ENCODE measurements at regions not wholly inside any gene's neighbourhood (a gene's known extent, or its start where the extent isn't known, plus 50 kb on each side); places are given as distances from the start of the nearest gene placed in this dataset.
A peak's percentile ranks its signal among the peaks of the same experiment; 100 is the strongest.

DNA sequence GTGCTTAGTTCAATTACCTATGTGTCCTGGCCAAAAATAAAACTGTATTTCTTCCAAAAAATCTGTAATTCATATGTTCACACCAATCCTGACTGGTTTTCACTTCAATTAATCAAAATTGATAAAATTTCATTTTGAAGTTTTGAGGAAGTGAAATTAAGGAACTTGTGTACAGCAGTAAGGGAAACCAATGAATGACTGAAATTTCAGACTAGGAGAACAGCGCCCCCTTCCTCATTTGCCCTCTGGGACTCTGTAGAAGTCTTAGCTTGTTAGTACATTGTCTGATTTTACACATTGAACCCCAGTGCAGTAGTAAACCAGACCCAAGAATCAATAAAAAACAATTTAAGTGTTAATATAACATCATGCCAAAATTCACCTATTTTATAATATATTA, 495.3 kb upstream of the AGTR1 start:
- no peak for TF ChIP-seq EZH2 (IDR thresholded peaks at IDR 0.05; ENCODE audit: borderline replicate concordance, low read depth, low read length, poor library complexity, severe bottlenecking)
- TF ChIP-seq, protein P1, sequence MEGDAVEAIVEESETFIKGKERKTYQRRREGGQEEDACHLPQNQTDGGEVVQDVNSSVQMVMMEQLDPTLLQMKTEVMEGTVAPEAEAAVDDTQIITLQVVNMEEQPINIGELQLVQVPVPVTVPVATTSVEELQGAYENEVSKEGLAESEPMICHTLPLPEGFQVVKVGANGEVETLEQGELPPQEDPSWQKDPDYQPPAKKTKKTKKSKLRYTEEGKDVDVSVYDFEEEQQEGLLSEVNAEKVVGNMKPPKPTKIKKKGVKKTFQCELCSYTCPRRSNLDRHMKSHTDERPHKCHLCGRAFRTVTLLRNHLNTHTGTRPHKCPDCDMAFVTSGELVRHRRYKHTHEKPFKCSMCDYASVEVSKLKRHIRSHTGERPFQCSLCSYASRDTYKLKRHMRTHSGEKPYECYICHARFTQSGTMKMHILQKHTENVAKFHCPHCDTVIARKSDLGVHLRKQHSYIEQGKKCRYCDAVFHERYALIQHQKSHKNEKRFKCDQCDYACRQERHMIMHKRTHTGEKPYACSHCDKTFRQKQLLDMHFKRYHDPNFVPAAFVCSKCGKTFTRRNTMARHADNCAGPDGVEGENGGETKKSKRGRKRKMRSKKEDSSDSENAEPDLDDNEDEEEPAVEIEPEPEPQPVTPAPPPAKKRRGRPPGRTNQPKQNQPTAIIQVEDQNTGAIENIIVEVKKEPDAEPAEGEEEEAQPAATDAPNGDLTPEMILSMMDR (conservative IDR thresholded peaks at IDR 0.05; ENCODE audit: low read depth, low read length) = peak; percentile 45; the same call in 1 of the 2 replicates

All from A673 (cell line).